NCI-H460 (cell line): ENCODE measurements at regions not wholly inside any gene's neighbourhood (a gene's known extent, or its start where the extent isn't known, plus 50 kb on each side); places are given as distances from the start of the nearest gene placed in this dataset.
"Not testable (repeated sequence)": the region's sequence is repeated elsewhere in the genome, so short reads cannot be mapped to it uniquely, and the experiment has no call there.

Experiments
- DNase-seq: peaks from one replicate; pipeline ENCODE4 v3.0.0-alpha.2; 2016; ENCODE audit warnings: low read depth; ENCODE audit errors: extremely low read depth

DNA sequence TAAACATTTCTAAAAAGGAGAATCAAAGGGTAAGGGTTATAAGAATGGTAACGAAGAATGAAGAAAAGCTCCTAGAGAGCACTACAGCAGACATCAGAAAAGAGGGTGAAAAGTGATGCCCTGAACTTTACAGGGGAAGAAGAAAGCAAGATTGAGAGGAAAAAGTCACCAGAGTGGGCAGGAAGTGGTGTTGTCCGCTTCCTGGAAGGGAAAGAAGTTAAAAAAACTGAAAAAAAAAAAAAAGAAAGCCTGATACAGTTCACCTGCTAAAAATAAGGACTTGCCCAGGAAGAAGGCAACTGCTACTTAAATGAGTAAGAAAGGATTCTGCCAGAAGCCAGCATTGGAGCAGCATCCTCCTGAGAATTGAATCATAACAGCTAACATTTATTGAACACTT lies 330.1 kb upstream of the PHF14 start:
- DNase-seq, result no peak

- DNase-seq, result no peak
These were observed 328.8 kb upstream of the PHF14 start for GRCh38 chr7:10644849-10645248.

- DNase-seq, result no peak
These were observed 327.5 kb upstream of the PHF14 start for GRCh38 chr7:10646194-10646593.

DNA sequence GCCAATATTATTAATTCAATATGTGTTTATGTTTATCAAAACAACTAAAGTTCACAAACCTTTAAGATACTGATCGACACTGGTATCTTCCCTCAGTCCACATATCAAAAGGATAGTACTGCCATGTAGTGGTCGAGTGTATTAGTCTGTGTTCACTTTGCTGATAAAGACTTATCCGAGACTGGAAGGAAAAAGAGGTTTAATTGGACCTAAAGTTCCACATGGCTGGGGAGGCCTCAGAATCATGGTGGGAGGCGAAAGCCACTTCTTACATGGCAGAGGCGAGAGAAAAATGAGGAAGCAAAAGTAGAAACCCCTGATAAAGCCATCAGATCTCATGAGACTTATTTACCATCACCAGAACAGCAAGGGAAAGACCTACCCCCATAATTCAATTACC lies 325.4 kb upstream of the PHF14 start:
- no peak for DNase-seq

DNA sequence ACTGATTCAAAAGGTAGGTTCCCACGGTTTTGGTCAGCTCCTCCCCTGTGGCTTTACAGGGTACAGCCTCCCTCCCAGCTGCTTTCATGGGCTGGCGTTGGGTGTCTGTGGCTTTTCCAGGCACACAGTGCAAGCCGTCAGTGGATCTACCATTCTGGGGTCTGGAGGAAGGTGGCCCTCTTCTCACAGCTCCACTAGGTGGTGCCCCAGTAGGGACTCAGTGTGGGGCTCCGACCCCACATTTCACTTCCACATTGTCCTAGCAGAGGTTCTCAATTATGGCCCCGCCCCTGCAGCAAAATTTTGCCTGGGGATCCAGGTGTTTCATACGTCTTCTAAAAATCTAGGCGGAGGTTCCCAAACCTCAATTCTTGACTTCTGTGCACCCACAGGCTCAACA lies 324.6 kb upstream of the PHF14 start:
- DNase-seq, result not testable (repeated sequence)

DNA sequence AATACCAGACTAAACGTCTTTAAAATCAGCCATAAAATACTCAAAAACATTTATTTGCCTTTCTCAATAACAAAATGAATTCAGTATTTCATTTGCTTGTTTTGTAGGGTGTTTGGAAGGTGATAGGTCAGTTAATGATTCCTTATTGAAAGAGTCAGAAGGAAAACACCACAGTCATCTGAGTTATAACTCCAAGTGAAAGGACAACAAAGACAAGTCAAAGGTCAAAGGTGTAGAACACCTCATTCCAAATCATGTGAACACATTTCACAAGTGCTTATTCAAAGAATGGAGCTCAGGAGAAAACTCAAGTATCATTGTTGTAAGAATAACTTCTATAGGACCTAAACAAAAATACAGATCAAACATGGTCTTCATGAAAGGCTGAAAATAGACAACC lies 318.6 kb upstream of the PHF14 start:
- no peak for DNase-seq

- no peak for DNase-seq
These were observed 316.5 kb upstream of the PHF14 start for GRCh38 chr7:10657201-10657600.

- DNase-seq, result no peak
These were observed 315.8 kb upstream of the PHF14 start for GRCh38 chr7:10657837-10658236.

DNA sequence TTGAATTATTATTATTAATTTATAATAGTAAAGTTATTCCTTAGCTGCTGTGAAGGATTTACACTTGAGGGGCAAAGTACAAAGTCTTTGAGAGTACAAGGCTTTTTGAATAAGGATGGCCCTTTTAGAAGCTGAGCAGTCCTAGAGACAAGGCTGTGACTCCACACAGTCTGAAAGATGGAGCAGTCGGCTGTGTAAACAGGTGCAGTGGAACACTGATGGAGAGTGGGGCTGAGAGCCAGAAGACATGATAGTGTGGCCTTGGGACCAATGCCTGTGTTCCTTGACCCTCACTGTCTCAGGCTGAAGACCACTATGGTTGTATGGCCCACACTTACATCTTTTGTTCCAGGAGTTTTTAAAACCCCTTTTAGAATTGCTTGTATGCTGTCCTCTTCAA lies 311.2 kb upstream of the PHF14 start:
- no peak for DNase-seq

GRCh38 chr7:10662982-10663884 lies 310.4 kb upstream of the PHF14 start:
- no peak for DNase-seq

DNA sequence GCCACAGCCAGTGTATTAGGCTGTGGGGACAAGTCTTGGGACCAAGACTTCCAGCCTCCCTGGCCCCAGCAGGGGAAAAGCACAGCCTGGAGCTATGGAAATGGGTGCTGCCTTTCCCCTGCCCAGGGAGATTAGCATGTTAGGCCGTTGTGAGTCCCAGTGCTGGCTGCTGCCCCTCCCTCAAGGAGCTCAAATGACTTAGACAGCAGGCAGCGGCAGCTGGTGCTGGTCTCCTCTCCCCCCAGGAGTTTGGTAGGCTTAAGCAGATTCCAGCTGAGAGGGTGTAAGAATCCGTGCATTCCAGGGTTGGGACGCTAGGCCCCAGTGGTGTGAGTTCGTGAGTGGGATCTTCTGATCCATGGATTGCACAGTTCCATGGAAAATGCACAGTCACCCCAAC lies 301.5 kb upstream of the PHF14 start:
- DNase-seq, result no peak

DNA sequence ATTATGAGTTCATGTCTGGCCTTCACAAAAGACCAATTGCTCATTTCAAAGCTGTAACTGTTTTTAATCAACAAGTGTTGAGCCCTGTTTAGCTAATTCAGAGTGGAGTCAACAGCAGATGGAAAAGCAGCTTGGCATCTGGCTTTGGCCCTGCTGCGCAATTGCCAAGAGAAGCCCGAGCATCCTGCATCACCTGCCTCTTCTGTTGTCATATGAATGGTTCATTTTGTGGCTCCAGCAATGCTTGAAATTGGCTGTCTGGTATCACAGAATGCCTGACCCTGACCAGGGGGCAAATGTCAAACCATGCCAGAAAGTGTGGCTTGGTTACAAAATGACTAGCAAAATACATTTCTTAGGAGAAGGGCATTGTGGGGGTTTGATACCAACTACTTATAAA lies 296.5 kb upstream of the PHF14 start:
- no peak for DNase-seq

- DNase-seq, result no peak
These were observed 295.9 kb upstream of the PHF14 start for GRCh38 chr7:10677668-10678232.

- DNase-seq, result no peak
These were observed 289.1 kb upstream of the PHF14 start for GRCh38 chr7:10684606-10685005.

DNA sequence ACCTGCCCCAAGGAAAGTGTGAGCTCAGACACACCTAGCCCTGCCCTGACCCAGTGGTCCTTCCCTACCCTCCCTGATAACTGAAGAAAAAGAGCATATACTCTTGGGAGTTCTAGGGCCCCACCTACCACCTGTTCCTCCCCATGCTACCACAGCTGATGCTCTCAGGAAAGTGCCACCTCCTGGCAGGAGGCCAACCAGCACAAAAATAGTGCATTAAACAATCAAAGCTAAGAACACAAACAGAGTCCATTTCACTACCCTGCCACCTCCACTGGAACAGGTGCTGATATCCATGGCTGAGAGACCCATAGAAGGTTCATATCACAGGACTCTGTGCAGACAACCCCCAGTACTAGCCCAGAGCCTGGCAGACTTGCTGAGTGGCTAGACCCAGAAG lies 288.6 kb upstream of the PHF14 start:
- no peak for DNase-seq

- no peak for DNase-seq
These were observed 285.1 kb upstream of the PHF14 start for GRCh38 chr7:10688544-10688943.

GRCh38 chr7:10696064-10696463 lies 277.6 kb upstream of the PHF14 start:
- DNase-seq, result no peak

DNA sequence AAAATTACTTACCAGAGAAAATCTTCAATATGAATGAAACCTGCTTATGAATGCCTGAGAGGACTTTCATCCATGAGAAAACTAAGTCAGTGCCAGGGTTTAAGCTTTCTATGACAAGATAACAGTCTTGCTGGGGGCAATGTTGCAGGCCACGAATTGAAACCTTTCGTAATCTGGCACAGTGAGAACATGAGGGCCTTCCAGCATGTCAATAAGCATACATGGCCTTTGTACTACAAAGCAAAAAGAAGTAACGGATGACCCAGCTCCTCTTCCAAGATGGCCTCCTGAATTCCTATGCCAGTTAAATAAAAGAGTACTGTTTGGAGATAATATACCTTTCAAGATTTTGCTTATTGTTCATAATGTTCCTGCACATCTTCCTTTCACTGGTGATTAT lies 270.6 kb upstream of the PHF14 start:
- DNase-seq, result no peak

- DNase-seq, result no peak
These were observed 269.7 kb upstream of the PHF14 start for GRCh38 chr7:10703981-10704380.

- no peak for DNase-seq
These were observed 269.0 kb upstream of the PHF14 start for GRCh38 chr7:10704653-10705052.

DNA sequence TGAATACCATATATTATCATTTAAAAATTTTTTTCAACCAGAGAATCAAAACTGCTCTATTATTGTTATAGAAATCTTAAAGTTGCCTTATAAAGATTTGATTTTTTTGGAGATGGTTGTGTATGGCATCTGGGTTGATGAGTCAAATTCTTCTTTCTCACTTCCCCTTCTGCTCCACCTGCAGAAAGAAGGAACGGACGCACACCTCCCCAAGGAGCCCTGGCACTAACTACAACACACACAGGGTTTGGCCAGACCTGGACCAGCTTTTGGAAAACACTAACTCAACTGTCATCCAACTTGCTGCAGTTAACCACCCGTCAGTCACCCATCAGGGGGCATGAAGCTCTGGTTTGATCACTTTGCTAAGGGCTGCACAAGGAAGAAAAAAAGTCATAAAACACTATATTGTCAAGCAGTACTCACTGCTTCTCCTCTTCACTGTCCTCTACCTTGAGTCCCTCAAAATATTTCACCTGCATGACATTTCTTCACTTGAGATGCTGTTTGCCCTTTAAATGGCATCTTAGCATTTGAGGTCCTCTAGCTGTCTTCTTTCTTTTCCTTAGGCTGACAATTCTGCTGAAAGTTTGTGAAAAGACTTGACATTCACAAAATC lies 266.7 kb upstream of the PHF14 start:
- no peak for DNase-seq

DNA sequence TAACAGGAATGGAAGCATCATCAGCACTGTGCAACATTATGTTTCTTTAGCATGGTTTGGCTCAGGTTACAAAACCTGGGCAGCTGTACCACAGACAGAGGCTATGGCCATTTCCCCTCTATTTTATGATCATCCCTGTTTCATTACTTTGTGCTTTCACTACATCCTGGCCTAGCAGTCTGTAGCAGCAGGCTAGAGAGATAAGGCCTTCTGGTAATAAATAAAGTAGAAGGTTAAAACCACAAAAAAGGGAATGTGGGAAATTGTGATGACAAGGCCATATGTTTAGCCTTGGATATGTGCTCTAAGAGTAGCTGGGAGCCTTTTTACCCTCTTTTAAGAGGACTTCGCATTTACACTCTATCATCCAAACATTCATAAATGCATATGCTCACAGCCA lies 266.2 kb upstream of the PHF14 start:
- DNase-seq, result no peak
